ENCODE measurements at regions not wholly inside any gene's neighbourhood (a gene's known extent, or its start where the extent isn't known, plus 50 kb on each side); places are given as distances from the start of the nearest gene placed in this dataset.

DNA sequence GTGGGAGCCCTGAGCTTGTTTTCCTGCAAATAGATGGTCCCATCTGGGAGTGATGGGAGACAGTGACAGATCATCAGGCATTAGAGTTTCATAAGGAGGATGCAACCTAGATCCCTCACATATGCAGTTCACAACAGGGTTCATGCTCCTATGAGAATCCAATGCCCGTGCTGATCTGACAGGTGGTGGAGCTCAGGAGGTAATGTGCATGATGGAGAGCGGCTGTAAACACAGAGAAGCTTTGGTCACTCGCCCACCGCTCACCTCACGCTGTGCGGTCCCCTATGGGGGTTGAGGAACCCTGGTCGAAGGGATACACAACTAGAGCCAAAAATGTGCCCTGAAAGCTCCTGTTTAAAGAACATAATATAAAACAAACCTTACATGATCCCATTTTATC is 88.5 kb upstream of the CREB5 start:
- Histone ChIP-seq H3K4me3 (ENCODE audit: control insufficient read depth in 2 of 3, extremely low read depth in 1 of 3, insufficient read depth in 2 of 3, low read depth in 1 of 3, low read length in 3 of 3) (no peak overlapping the region), H3K4me2 (ENCODE audit: control insufficient read depth, extremely low read depth, insufficient read depth, low read depth, low read length) (no peak overlapping the region), H4K20me1 (ENCODE audit: control insufficient read depth, extremely low read depth, insufficient read depth, low read length) (no peaks in the 10 kb centered on the region), H3K4me1 (ENCODE audit: control insufficient read depth, extremely low read depth, insufficient read depth, low read length) (no peaks in the 10 kb centered on the region), H3K79me2 (ENCODE audit: control insufficient read depth, insufficient read depth, low read length) (no peaks in the 10 kb centered on the region), H3K27ac (ENCODE audit: control insufficient read depth, insufficient read depth, low read length) (no peak overlapping the region), H3K9ac (ENCODE audit: control insufficient read depth, extremely low read depth, insufficient read depth, low read length) (no peak overlapping the region), H3K9me1 (ENCODE audit: control insufficient read depth, extremely low read depth, insufficient read depth, low read length) (no peaks in the 10 kb centered on the region), H2AFZ (ENCODE audit: control insufficient read depth, low read length) (no peak overlapping the region), H3K27me3 (ENCODE audit: control insufficient read depth, extremely low read depth, insufficient read depth, low read length) (peaks cover 4% of the 10 kb centered on the region), H3K9me3 (ENCODE audit: control insufficient read depth, low read depth, low read length) (no peaks in the 10 kb centered on the region), H3K36me3 (ENCODE audit: control insufficient read depth in 2 of 2, extremely low read depth in 1 of 2, insufficient read depth in 2 of 2, low read length in 2 of 2) (no peaks in the 10 kb centered on the region)
- TF ChIP-seq, protein P1, sequence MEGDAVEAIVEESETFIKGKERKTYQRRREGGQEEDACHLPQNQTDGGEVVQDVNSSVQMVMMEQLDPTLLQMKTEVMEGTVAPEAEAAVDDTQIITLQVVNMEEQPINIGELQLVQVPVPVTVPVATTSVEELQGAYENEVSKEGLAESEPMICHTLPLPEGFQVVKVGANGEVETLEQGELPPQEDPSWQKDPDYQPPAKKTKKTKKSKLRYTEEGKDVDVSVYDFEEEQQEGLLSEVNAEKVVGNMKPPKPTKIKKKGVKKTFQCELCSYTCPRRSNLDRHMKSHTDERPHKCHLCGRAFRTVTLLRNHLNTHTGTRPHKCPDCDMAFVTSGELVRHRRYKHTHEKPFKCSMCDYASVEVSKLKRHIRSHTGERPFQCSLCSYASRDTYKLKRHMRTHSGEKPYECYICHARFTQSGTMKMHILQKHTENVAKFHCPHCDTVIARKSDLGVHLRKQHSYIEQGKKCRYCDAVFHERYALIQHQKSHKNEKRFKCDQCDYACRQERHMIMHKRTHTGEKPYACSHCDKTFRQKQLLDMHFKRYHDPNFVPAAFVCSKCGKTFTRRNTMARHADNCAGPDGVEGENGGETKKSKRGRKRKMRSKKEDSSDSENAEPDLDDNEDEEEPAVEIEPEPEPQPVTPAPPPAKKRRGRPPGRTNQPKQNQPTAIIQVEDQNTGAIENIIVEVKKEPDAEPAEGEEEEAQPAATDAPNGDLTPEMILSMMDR (optimal IDR thresholded peaks at IDR 0.05 in 1 of 3, IDR thresholded peaks at IDR 0.05 in 1 of 3, conservative IDR thresholded peaks at IDR 0.05 in 1 of 3; ENCODE audit: extremely low read depth in 1 of 3, insufficient read depth in 2 of 3, low read length in 3 of 3), result no peak
- no peak for TF ChIP-seq EZH2 (IDR thresholded peaks at IDR 0.05; ENCODE audit: low read length)
- dilution Hi-C loops (cut with MboI; ENCODE audit: extremely low pct_ligation_motif_present, low sequenced_read_pairs), result no loop called here
- DNase-seq (ENCODE audit: low read depth, low spot score) (no peak), FAIRE-seq (no peak)

DNA sequence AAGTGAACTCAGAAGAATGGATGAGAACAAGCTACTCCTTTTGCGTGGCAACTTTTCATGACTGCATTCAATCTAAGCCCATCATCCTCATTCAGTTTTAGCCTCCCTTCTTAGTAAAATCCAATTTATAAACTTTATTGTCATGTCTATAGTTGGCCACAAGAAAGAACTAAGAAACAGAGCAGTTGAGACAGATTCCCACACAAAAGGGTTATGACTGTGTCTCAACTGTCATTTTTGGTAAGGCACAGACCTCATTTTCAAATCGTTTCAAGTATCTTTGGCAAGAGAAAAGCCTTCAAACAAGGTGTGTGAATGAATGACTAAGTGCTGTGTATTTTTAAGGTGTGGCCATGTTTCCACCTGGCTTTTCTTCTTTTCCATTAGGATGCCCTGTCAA is 84.2 kb upstream of the CREB5 start:
- H3K4me1 ChIP-seq (ENCODE audit: control insufficient read depth, extremely low read depth, insufficient read depth, low read length), result no peaks in the 10 kb centered on the region
- H3K79me2 ChIP-seq (ENCODE audit: control insufficient read depth, insufficient read depth, low read length), result no peaks in the 10 kb centered on the region
- H3K27ac ChIP-seq (ENCODE audit: control insufficient read depth, insufficient read depth, low read length), result no peak overlapping the region
- no peak overlapping the region for H2AFZ ChIP-seq (ENCODE audit: control insufficient read depth, low read length)
- H3K9ac ChIP-seq (ENCODE audit: control insufficient read depth, extremely low read depth, insufficient read depth, low read length), result no peak overlapping the region
- no peaks in the 10 kb centered on the region for H3K9me1 ChIP-seq (ENCODE audit: control insufficient read depth, extremely low read depth, insufficient read depth, low read length)
- H4K20me1 ChIP-seq (ENCODE audit: control insufficient read depth, extremely low read depth, insufficient read depth, low read length), result no peaks in the 10 kb centered on the region
- H3K9me3 ChIP-seq (ENCODE audit: control insufficient read depth, low read depth, low read length), result no peaks in the 10 kb centered on the region
- DNase-seq (ENCODE audit: low read depth, low spot score) (no peak), FAIRE-seq (no peak)
- no peak overlapping the region for H3K4me2 ChIP-seq (ENCODE audit: control insufficient read depth, extremely low read depth, insufficient read depth, low read depth, low read length)
- no peaks in the 10 kb centered on the region for H3K36me3 ChIP-seq (ENCODE audit: control insufficient read depth in 2 of 2, extremely low read depth in 1 of 2, insufficient read depth in 2 of 2, low read length in 2 of 2)
- dilution Hi-C loops (cut with MboI; ENCODE audit: extremely low pct_ligation_motif_present, low sequenced_read_pairs), result no loop called here
- H3K4me3 ChIP-seq (ENCODE audit: control insufficient read depth in 2 of 3, extremely low read depth in 1 of 3, insufficient read depth in 2 of 3, low read depth in 1 of 3, low read length in 3 of 3), result no peak overlapping the region
- TF ChIP-seq, protein P1 (optimal IDR thresholded peaks at IDR 0.05 in 1 of 3, IDR thresholded peaks at IDR 0.05 in 1 of 3, conservative IDR thresholded peaks at IDR 0.05 in 1 of 3; ENCODE audit: extremely low read depth in 1 of 3, insufficient read depth in 2 of 3, low read length in 3 of 3), result no peak
- no peak for TF ChIP-seq EZH2 (IDR thresholded peaks at IDR 0.05; ENCODE audit: low read length)
- H3K27me3 ChIP-seq (ENCODE audit: control insufficient read depth, extremely low read depth, insufficient read depth, low read length), result peaks cover 4% of the 10 kb centered on the region

All from keratinocyte (primary cell).